Breast epithelium (tissue), 4 donors: ENCODE measurements at regions not wholly inside any gene's neighbourhood (a gene's known extent, or its start where the extent isn't known, plus 50 kb on each side); places are given as distances from the start of the nearest gene placed in this dataset.

Experiments
- DNase-seq, 2 donors: peaks; one replicate each; pipeline ENCODE4 v3.0.0-alpha.2; 2019; ENCODE audit warnings: low spot score in 2 of 2
- H3K27ac ChIP-seq, 2 donors: fragments of 200-600 bp; sonication (generic) in 1 of 2; one replicate each; pipeline ENCODE4 v1.5.1; 2016 to 2019; ENCODE audit warnings: mild to moderate bottlenecking in 1 of 2
- H3K27me3 ChIP-seq, 2 donors: fragments of 200-600 bp; sonication (generic) in 1 of 2; one replicate each; pipeline versions ENCODE4 v1.5.1 to v1.6.0; 2017 to 2019; ENCODE audit warnings: control low read depth in 1 of 2, mild to moderate bottlenecking in 1 of 2
- H3K36me3 ChIP-seq: fragments of 200-600 bp; one replicate; pipeline ENCODE4 v1.5.1; 2019
- H3K4me1 ChIP-seq, 2 donors: fragments of 200-600 bp; sonication (generic); one replicate each; pipeline ENCODE4 v1.5.1; 2016 to 2019; ENCODE audit warnings: control low read depth in 1 of 2
- H3K4me3 ChIP-seq, 3 donors: fragments of 200-600 bp; sonication (generic); 1 replicate in 2 of 3; 2 replicates in 1 of 3; pipeline ENCODE4 v1.5.1; 2016 to 2019; ENCODE audit warnings: mild to moderate bottlenecking in 3 of 3, moderate library complexity in 2 of 3
- H3K9me3 ChIP-seq, 2 donors: fragments of 200-600 bp; sonication (generic) in 1 of 2; one replicate each; pipeline ENCODE4 v1.5.1; 2016 to 2019; ENCODE audit warnings: control low read depth in 1 of 2
- POLR2A ChIP-seq: fragments of 450-650 bp; IDR thresholded peaks from one replicate; pipeline ENCODE4 v1.6.1; 2016; ENCODE audit warnings: antibody characterized with exemption, mild to moderate bottlenecking, moderate library complexity
- POLR2AphosphoS5 ChIP-seq, 3 donors: sonication (generic); formaldehyde crosslinking; IDR thresholded peaks; one replicate each; pipeline ENCODE4 v1.6.1; 2017; ENCODE audit warnings: antibody characterized with exemption in 3 of 3
- intact Hi-C: fragments of 100-400 bp; cut with DNase I; formaldehyde crosslinking; loops from one replicate; pipeline ENCODE4 v1.15.1; 2023; ENCODE audit warnings: low total_unique reads
- TF ChIP-seq, protein P1 (sequence below), 3 donors: fragments of 450-650 bp; IDR thresholded peaks; one replicate each; pipeline ENCODE4 v1.5.1; 2016 to 2017; ENCODE audit warnings: antibody characterized with exemption in 3 of 3, mild to moderate bottlenecking in 3 of 3, moderate library complexity in 3 of 3

GRCh38 chr14:46325777-46326176 lies 325.8 kb downstream of the RPL10L start:
- Histone ChIP-seq H3K9me3 (no peaks in the 10 kb centered on the region), H3K27me3 (no peaks in the 10 kb centered on the region), H3K4me1 (no peaks in the 10 kb centered on the region), H3K4me3 (no peak overlapping the region), H3K27ac (no peak overlapping the region), H3K36me3 (no peaks in the 10 kb centered on the region)
- intact Hi-C loops, result no loop called here
- TF ChIP-seq POLR2A, result no peak
- no peak for TF ChIP-seq POLR2AphosphoS5 (IDR thresholded peaks at IDR 0.05)
- TF ChIP-seq, protein P1, sequence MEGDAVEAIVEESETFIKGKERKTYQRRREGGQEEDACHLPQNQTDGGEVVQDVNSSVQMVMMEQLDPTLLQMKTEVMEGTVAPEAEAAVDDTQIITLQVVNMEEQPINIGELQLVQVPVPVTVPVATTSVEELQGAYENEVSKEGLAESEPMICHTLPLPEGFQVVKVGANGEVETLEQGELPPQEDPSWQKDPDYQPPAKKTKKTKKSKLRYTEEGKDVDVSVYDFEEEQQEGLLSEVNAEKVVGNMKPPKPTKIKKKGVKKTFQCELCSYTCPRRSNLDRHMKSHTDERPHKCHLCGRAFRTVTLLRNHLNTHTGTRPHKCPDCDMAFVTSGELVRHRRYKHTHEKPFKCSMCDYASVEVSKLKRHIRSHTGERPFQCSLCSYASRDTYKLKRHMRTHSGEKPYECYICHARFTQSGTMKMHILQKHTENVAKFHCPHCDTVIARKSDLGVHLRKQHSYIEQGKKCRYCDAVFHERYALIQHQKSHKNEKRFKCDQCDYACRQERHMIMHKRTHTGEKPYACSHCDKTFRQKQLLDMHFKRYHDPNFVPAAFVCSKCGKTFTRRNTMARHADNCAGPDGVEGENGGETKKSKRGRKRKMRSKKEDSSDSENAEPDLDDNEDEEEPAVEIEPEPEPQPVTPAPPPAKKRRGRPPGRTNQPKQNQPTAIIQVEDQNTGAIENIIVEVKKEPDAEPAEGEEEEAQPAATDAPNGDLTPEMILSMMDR (IDR thresholded peaks at IDR 0.05), result no peak
- no peak for DNase-seq

DNA sequence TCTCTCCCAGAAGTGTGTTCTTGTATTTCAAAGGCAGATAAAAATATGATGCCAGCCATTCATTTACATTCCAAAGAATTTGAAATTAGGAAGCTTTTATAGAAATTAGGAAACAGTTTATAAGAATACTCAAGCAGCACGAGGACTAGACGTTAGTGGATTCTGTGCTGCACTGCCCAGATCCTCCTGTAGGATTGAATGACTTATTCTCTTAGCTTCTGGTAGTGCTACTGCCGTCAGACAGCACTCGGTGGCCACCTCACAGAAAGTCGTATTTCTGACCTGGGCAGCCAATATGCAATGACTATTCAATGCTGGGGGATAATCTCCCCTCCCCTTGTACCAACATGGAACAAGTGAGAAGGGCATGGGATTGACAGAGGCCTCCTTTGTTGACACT lies 326.4 kb downstream of the RPL10L start:
- no peaks in the 10 kb centered on the region for H3K36me3 ChIP-seq
- TF ChIP-seq POLR2AphosphoS5 (IDR thresholded peaks at IDR 0.05) (no peak), POLR2A (no peak)
- TF ChIP-seq, protein P1 (IDR thresholded peaks at IDR 0.05), result no peak
- no peak overlapping the region for H3K27ac ChIP-seq
- no peak for DNase-seq
- H3K9me3 ChIP-seq, result no peaks in the 10 kb centered on the region
- H3K4me3 ChIP-seq, result no peak overlapping the region
- intact Hi-C loops, result no loop called here
- H3K27me3 ChIP-seq, result no peaks in the 10 kb centered on the region
- H3K4me1 ChIP-seq, result no peaks in the 10 kb centered on the region

GRCh38 chr14:46323404-46323762 lies 328.2 kb downstream of the RPL10L start:
- TF ChIP-seq POLR2A (no peak), POLR2AphosphoS5 (IDR thresholded peaks at IDR 0.05) (no peak)
- TF ChIP-seq, protein P1 (IDR thresholded peaks at IDR 0.05), result no peak
- H3K4me1 ChIP-seq, result no peaks in the 10 kb centered on the region
- intact Hi-C loops, result no loop called here
- no peaks in the 10 kb centered on the region for H3K9me3 ChIP-seq
- no peaks in the 10 kb centered on the region for H3K36me3 ChIP-seq
- H3K27me3 ChIP-seq, result no peaks in the 10 kb centered on the region
- H3K27ac ChIP-seq, result no peak overlapping the region
- no peak for DNase-seq
- H3K4me3 ChIP-seq, result no peak overlapping the region

DNA sequence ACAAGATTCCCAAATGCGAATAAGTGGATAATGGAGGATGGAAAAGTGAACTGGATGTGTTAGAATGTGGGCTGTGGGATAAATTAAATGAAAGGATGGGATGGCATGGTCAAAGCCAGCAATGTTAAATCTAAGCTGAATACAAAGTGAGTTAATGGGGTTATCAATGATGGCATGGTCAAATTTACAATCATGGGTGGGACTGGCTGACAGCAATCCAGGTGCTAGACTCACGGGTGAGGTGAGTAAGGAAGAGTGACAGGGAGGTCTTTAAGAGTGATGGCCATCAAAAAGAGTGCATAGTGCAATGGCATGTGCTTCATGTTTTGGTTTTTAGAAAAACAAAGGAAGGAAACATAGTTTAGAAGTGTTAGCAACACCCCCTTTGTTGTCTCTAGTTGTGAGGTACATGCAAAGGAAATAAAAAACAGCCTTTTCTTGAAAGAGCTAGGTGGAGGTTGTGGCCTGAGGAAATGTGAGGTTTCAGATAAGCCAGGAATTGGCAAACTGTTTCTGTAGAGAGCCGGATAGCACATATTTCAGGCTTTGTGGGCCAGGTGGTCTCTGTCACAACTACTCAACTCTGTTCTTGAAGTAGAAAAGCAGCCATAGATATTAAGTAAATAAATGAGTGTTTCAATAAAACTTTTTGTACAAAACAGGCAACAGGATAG lies 328.7 kb downstream of the RPL10L start:
- Histone ChIP-seq H3K27me3 (no peaks in the 10 kb centered on the region), H3K27ac (no peak overlapping the region), H3K4me3 (no peak overlapping the region), H3K9me3 (no peaks in the 10 kb centered on the region), H3K36me3 (no peaks in the 10 kb centered on the region), H3K4me1 (no peaks in the 10 kb centered on the region)
- intact Hi-C loops, result no loop called here
- DNase-seq, result no peak
- no peak for TF ChIP-seq POLR2AphosphoS5 (IDR thresholded peaks at IDR 0.05)
- TF ChIP-seq, protein P1 (IDR thresholded peaks at IDR 0.05), result no peak

- TF ChIP-seq, protein P1 (IDR thresholded peaks at IDR 0.05), result no peak
- TF ChIP-seq POLR2A, result no peak
- no peak for TF ChIP-seq POLR2AphosphoS5 (IDR thresholded peaks at IDR 0.05)
- DNase-seq, result no peak
- intact Hi-C loops, result no loop called here
- H3K4me1 ChIP-seq, result no peaks in the 10 kb centered on the region
- H3K4me3 ChIP-seq, result no peak overlapping the region
- no peaks in the 10 kb centered on the region for H3K9me3 ChIP-seq
- peaks cover 3% of the 10 kb centered on the region for H3K36me3 ChIP-seq
- H3K27me3 ChIP-seq, result no peaks in the 10 kb centered on the region
- no peak overlapping the region for H3K27ac ChIP-seq
Measured at GRCh38 chr14:46322076-46322475, 329.5 kb downstream of the RPL10L start.
